HEK293 (cell line): ENCODE measurements at regions not wholly inside any gene's neighbourhood (a gene's known extent, or its start where the extent isn't known, plus 50 kb on each side); places are given as distances from the start of the nearest gene placed in this dataset.

ENCODE experiments used
- CTCF ChIA-PET: fragments of 350-600 bp; formaldehyde crosslinking; extraction: SDS; loops from one replicate; lab custom pipeline; 2021; ENCODE audit warnings: antibody characterized with exemption; lab: Yijun Ruan, JAX
- POLR2A ChIA-PET: fragments of 300-600 bp; formaldehyde crosslinking; extraction: SDS; loops from one replicate; lab custom pipeline; 2020; ENCODE audit warnings: antibody characterized with exemption, inconsistent platforms; lab: Yijun Ruan, JAX
- H3K27ac ChIP-seq: fragments of 200-500 bp; sonication (Bioruptor generic); 2 replicates; pipeline ENCODE4 v1.5.1; 2014; ENCODE audit warnings: low read depth, low read length, control low read depth, inconsistent platforms; ENCODE audit errors: extremely low read depth
- H3K36me3 ChIP-seq, 2 experiments: fragments of 200-500 bp in 1 of 2; sonication (Bioruptor generic) in 1 of 2; 1 replicate in 1 of 2; 2 replicates in 1 of 2; pipeline ENCODE4 v1.5.1; 2014 to 2017; ENCODE audit warnings: inconsistent platforms in 2 of 2, low read length in 2 of 2; ENCODE audit not compliant: control insufficient read depth in 2 of 2, insufficient read depth in 1 of 2
- H3K4me1 ChIP-seq: fragments of 200-500 bp; sonication (Bioruptor generic); 2 replicates; pipeline ENCODE4 v1.5.1; 2014; ENCODE audit warnings: mild to moderate bottlenecking, low read length, inconsistent platforms; ENCODE audit not compliant: control insufficient read depth, insufficient read depth
- H3K4me3 ChIP-seq: 2 replicates; pipeline ENCODE4 v1.5.1; 2011; ENCODE audit warnings: low read depth, mild to moderate bottlenecking, control low read depth, low read length, moderate library complexity
- H3K9me3 ChIP-seq: fragments of 200-500 bp; sonication (Bioruptor generic); 2 replicates; pipeline ENCODE4 v1.5.1; 2014; ENCODE audit warnings: low read depth, low read length, inconsistent platforms; ENCODE audit not compliant: control insufficient read depth, insufficient read depth
- GLI2 ChIP-seq: fragments of 450-650 bp; formaldehyde crosslinking; IDR thresholded peaks from 2 replicates; pipeline ENCODE4; 2017; ENCODE audit warnings: missing biosample characterization, missing genetic modification characterization, low read depth, borderline replicate concordance
- HOXA7 ChIP-seq: sonication (generic); formaldehyde crosslinking; IDR thresholded peaks from 2 replicates; pipeline ENCODE4 v1.8.1; 2022; ENCODE audit warnings: missing genetic modification reagents, borderline replicate concordance
- OSR2 ChIP-seq: fragments of 450-650 bp; formaldehyde crosslinking; IDR thresholded peaks from 2 replicates; pipeline ENCODE4 v1.5.1; 2016; ENCODE audit warnings: missing biosample characterization, missing genetic modification characterization
- ZBTB7A ChIP-seq: fragments of 450-650 bp; formaldehyde crosslinking; IDR thresholded peaks from 2 replicates; pipeline ENCODE4 v1.5.1; 2016; ENCODE audit warnings: low read depth, missing biosample characterization, missing genetic modification characterization
- ZNF121 ChIP-seq: fragments of 450-650 bp; formaldehyde crosslinking; IDR thresholded peaks from 2 replicates; pipeline ENCODE4 v1.5.1; 2016; ENCODE audit warnings: missing biosample characterization, missing genetic modification characterization
- ZNF223 ChIP-seq: fragments of 450-650 bp; formaldehyde crosslinking; IDR thresholded peaks from 2 replicates; pipeline ENCODE4 v1.5.1; 2016; ENCODE audit warnings: missing biosample characterization, missing genetic modification characterization
- ZNF302 ChIP-seq: fragments of 450-650 bp; formaldehyde crosslinking; IDR thresholded peaks from 2 replicates; pipeline ENCODE4 v1.5.1; 2016; ENCODE audit warnings: missing biosample characterization, missing genetic modification characterization, low read depth
- ZNF324 ChIP-seq: fragments of 450-650 bp; formaldehyde crosslinking; IDR thresholded peaks from 2 replicates; pipeline ENCODE4 v1.5.1; 2016; ENCODE audit warnings: missing biosample characterization, missing genetic modification characterization
- ZNF394 ChIP-seq: fragments of 450-650 bp; formaldehyde crosslinking; IDR thresholded peaks from 2 replicates; pipeline ENCODE4 v1.5.1; 2016; ENCODE audit warnings: missing biosample characterization, missing genetic modification characterization, mild to moderate bottlenecking, moderate library complexity, borderline replicate concordance
- ZNF555 ChIP-seq: fragments of 450-650 bp; formaldehyde crosslinking; conservative IDR thresholded peaks from 2 replicates; pipeline ENCODE4 v1.5.1; 2017; ENCODE audit warnings: missing biosample characterization, mild to moderate bottlenecking, missing genetic modification characterization, inconsistent platforms
- ZNF561 ChIP-seq: fragments of 450-650 bp; IDR thresholded peaks from 2 replicates; pipeline ENCODE4 v1.5.1; 2018; ENCODE audit warnings: missing biosample characterization, missing genetic modification characterization, borderline replicate concordance
- ZNF626 ChIP-seq: fragments of 450-650 bp; sonication (Bioruptor Pico); formaldehyde crosslinking; IDR thresholded peaks from 2 replicates; pipeline ENCODE4 v1.5.1; 2018; ENCODE audit warnings: missing biosample characterization, missing genetic modification characterization, inconsistent platforms
- ZNF660 ChIP-seq: fragments of 450-650 bp; IDR thresholded peaks from 2 replicates; pipeline ENCODE4 v1.5.1; 2018; ENCODE audit warnings: missing biosample characterization, mild to moderate bottlenecking, missing genetic modification characterization
- ZNF785 ChIP-seq: fragments of 450-650 bp; formaldehyde crosslinking; IDR thresholded peaks from 2 replicates; pipeline ENCODE4 v1.5.1; 2016; ENCODE audit warnings: missing biosample characterization, missing genetic modification characterization
- ZNF837 ChIP-seq: fragments of 450-650 bp; formaldehyde crosslinking; IDR thresholded peaks from 2 replicates; pipeline ENCODE4 v1.5.1; 2016; ENCODE audit warnings: missing biosample characterization, missing genetic modification characterization
- ZSCAN16 ChIP-seq: fragments of 450-650 bp; formaldehyde crosslinking; IDR thresholded peaks from 2 replicates; pipeline ENCODE4 v1.5.1; 2016; ENCODE audit warnings: missing biosample characterization, missing genetic modification characterization
- TF ChIP-seq, protein P1 (sequence below): fragments of 450-650 bp; formaldehyde crosslinking; IDR thresholded peaks from 2 replicates; pipeline ENCODE4 v1.5.1; 2017; ENCODE audit warnings: missing biosample characterization, missing genetic modification characterization
- TF ChIP-seq, protein P2 (sequence below): fragments of 450-650 bp; formaldehyde crosslinking; conservative IDR thresholded peaks from 2 replicates; pipeline ENCODE4 v1.5.1; 2016; ENCODE audit warnings: low read depth, missing biosample characterization, missing genetic modification characterization
- TF ChIP-seq, protein P3 (sequence below): sonication (generic); formaldehyde crosslinking; IDR thresholded peaks from 2 replicates; pipeline ENCODE4 v1.8.1; 2022; ENCODE audit warnings: mild to moderate bottlenecking, moderate library complexity, missing genetic modification reagents
- TF ChIP-seq, protein P4 (sequence below): fragments of 450-650 bp; formaldehyde crosslinking; IDR thresholded peaks from 2 replicates; pipeline ENCODE4; 2016; ENCODE audit warnings: missing biosample characterization, missing genetic modification characterization

GRCh38 chr4:123588631-123589241 is 192.1 kb downstream of the SPRY1 start (continued):
- TF ChIP-seq, protein P1, sequence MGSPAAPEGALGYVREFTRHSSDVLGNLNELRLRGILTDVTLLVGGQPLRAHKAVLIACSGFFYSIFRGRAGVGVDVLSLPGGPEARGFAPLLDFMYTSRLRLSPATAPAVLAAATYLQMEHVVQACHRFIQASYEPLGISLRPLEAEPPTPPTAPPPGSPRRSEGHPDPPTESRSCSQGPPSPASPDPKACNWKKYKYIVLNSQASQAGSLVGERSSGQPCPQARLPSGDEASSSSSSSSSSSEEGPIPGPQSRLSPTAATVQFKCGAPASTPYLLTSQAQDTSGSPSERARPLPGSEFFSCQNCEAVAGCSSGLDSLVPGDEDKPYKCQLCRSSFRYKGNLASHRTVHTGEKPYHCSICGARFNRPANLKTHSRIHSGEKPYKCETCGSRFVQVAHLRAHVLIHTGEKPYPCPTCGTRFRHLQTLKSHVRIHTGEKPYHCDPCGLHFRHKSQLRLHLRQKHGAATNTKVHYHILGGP (tag by site-specific recombination), result peak; percentile 62
- TF ChIP-seq, protein P2, sequence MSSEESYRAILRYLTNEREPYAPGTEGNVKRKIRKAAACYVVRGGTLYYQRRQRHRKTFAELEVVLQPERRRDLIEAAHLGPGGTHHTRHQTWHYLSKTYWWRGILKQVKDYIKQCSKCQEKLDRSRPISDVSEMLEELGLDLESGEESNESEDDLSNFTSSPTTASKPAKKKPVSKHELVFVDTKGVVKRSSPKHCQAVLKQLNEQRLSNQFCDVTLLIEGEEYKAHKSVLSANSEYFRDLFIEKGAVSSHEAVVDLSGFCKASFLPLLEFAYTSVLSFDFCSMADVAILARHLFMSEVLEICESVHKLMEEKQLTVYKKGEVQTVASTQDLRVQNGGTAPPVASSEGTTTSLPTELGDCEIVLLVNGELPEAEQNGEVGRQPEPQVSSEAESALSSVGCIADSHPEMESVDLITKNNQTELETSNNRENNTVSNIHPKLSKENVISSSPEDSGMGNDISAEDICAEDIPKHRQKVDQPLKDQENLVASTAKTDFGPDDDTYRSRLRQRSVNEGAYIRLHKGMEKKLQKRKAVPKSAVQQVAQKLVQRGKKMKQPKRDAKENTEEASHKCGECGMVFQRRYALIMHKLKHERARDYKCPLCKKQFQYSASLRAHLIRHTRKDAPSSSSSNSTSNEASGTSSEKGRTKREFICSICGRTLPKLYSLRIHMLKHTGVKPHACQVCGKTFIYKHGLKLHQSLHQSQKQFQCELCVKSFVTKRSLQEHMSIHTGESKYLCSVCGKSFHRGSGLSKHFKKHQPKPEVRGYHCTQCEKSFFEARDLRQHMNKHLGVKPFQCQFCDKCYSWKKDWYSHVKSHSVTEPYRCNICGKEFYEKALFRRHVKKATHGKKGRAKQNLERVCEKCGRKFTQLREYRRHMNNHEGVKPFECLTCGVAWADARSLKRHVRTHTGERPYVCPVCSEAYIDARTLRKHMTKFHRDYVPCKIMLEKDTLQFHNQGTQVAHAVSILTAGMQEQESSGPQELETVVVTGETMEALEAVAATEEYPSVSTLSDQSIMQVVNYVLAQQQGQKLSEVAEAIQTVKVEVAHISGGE (tag by site-specific recombination), result no peak
- no peak for TF ChIP-seq ZNF837 (tag by site-specific recombination)
- no peak for TF ChIP-seq HOXA7 (CRISPR knock-in tag)
- TF ChIP-seq ZNF324 (tag by site-specific recombination), result no peak
- no peak for TF ChIP-seq GLI2
- no peak for TF ChIP-seq ZNF561 (tag by site-specific recombination)
- TF ChIP-seq, all 188 proteins: peak for 14

DNA sequence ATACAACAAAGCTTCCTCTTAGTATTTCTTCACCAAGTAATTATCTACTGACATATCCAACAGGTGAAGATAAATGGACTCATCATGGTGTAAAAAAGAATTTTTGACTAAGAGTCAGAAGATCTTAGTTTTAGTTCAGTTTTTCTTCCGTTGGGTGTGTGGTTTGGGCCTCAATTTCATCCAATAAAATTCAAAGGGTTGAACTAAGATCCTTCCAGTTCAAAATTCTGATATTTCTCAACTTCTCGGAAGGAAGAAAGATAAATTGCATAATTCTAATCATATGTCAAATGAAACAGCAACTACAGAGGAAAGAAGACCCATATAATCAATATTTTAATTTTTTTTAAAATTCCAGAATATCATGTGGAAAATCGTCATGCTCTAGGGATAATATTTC is 192.7 kb downstream of the SPRY1 start:
- Histone ChIP-seq H3K27ac (peak overlapping the region; percentile 86), H3K4me1 (no peaks in the 10 kb centered on the region; the same call in 1 of the 2 replicates), H3K4me3 (no peak overlapping the region), H3K9me3 (no peaks in the 10 kb centered on the region), H3K36me3 (no peaks in the 10 kb centered on the region)
- ChIA-PET POLR2A (interaction anchor here (0.6 kb wide), 1 partner anchor 190 kb away, joined by 4 read pairs; no protein-coding TSS in a partner anchor), CTCF (interaction anchor here (0.6 to 1.1 kb wide), 3 partner anchors 25 to 71 kb away, joined by 3 read pairs; no protein-coding TSS in a partner anchor)
- TF ChIP-seq ZNF302 (tag by site-specific recombination) (no peak), ZNF223 (tag by site-specific recombination) (no peak), ZNF660 (tag by site-specific recombination) (no peak), ZNF121 (no peak), ZNF626 (no peak), ZNF394 (tag by site-specific recombination) (no peak), ZNF785 (no peak), ZBTB7A (tag by site-specific recombination) (no peak), OSR2 (no peak), ZSCAN16 (tag by site-specific recombination) (no peak), ZNF555 (tag by site-specific recombination) (no peak)
- TF ChIP-seq, protein P3, sequence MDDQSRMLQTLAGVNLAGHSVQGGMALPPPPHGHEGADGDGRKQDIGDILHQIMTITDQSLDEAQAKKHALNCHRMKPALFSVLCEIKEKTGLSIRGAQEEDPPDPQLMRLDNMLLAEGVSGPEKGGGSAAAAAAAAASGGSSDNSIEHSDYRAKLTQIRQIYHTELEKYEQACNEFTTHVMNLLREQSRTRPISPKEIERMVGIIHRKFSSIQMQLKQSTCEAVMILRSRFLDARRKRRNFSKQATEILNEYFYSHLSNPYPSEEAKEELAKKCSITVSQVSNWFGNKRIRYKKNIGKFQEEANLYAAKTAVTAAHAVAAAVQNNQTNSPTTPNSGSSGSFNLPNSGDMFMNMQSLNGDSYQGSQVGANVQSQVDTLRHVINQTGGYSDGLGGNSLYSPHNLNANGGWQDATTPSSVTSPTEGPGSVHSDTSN, result no peak
- TF ChIP-seq, protein P4, sequence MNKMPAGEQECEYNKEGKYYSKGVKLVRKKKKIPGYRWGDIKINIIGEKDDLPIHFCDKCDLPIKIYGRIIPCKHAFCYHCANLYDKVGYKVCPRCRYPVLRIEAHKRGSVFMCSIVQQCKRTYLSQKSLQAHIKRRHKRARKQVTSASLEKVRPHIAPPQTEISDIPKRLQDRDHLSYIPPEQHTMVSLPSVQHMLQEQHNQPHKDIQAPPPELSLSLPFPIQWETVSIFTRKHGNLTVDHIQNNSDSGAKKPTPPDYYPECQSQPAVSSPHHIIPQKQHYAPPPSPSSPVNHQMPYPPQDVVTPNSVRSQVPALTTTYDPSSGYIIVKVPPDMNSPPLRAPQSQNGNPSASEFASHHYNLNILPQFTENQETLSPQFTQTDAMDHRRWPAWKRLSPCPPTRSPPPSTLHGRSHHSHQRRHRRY, result no peak
